ENCODE measurements at regions not wholly inside any gene's neighbourhood (a gene's known extent, or its start where the extent isn't known, plus 50 kb on each side); places are given as distances from the start of the nearest gene placed in this dataset.

GRCh38 chr6:166824880-166825250 is 131.5 kb downstream of the RNASET2 start:
- no peak overlapping the region for H3K27ac ChIP-seq
- H3K4me1 ChIP-seq = no peaks in the 10 kb centered on the region
- DNase-seq = no peak
- no peak overlapping the region for H3K4me3 ChIP-seq
- H3K9me3 ChIP-seq = no peaks in the 10 kb centered on the region
- intact Hi-C loops (cut with DNase I; ENCODE audit: low total_unique reads) = no loop called here
- H3K27me3 ChIP-seq = no peaks in the 10 kb centered on the region
- TF ChIP-seq CTCF (IDR thresholded peaks at IDR 0.05) (no peak), POLR2A (IDR thresholded peaks at IDR 0.05) (no peak)
- H3K36me3 ChIP-seq = no peaks in the 10 kb centered on the region

GRCh38 chr6:166824146-166824879 is 132.0 kb downstream of the RNASET2 start:
- no peak for DNase-seq
- Histone ChIP-seq H3K4me3 (no peak overlapping the region), H3K4me1 (no peaks in the 10 kb centered on the region), H3K27me3 (no peaks in the 10 kb centered on the region), H3K36me3 (no peaks in the 10 kb centered on the region), H3K27ac (no peak overlapping the region), H3K9me3 (no peaks in the 10 kb centered on the region)
- intact Hi-C loops (cut with DNase I; ENCODE audit: low total_unique reads) = no loop called here
- TF ChIP-seq CTCF (IDR thresholded peaks at IDR 0.05) (no peak), POLR2A (IDR thresholded peaks at IDR 0.05) (no peak)

- Histone ChIP-seq H3K27ac (no peak overlapping the region), H3K9me3 (no peaks in the 10 kb centered on the region), H3K4me1 (no peaks in the 10 kb centered on the region), H3K36me3 (no peaks in the 10 kb centered on the region), H3K27me3 (no peaks in the 10 kb centered on the region), H3K4me3 (no peak overlapping the region)
- intact Hi-C loops (cut with DNase I; ENCODE audit: low total_unique reads) = no loop called here
- DNase-seq = no peak
- no peak for TF ChIP-seq POLR2A (IDR thresholded peaks at IDR 0.05)
- TF ChIP-seq CTCF (IDR thresholded peaks at IDR 0.05) = no peak
Observed at GRCh38 chr6:166822609-166823008, 133.7 kb downstream of the RNASET2 start.

- no peaks in the 10 kb centered on the region for H3K36me3 ChIP-seq
- no peaks in the 10 kb centered on the region for H3K27me3 ChIP-seq
- H3K9me3 ChIP-seq = no peaks in the 10 kb centered on the region
- DNase-seq = no peak
- H3K27ac ChIP-seq = no peak overlapping the region
- TF ChIP-seq CTCF (IDR thresholded peaks at IDR 0.05) (no peak), POLR2A (IDR thresholded peaks at IDR 0.05) (no peak)
- intact Hi-C loops (cut with DNase I; ENCODE audit: low total_unique reads) = no loop called here
- H3K4me1 ChIP-seq = no peaks in the 10 kb centered on the region
- H3K4me3 ChIP-seq = no peak overlapping the region
Observed at GRCh38 chr6:166820483-166820882, 135.9 kb downstream of the RNASET2 start.

GRCh38 chr6:166820070-166820469 is 136.3 kb downstream of the RNASET2 start:
- Histone ChIP-seq H3K4me1 (no peaks in the 10 kb centered on the region), H3K36me3 (no peaks in the 10 kb centered on the region), H3K27ac (no peak overlapping the region), H3K27me3 (no peaks in the 10 kb centered on the region), H3K9me3 (no peaks in the 10 kb centered on the region), H3K4me3 (no peak overlapping the region)
- TF ChIP-seq CTCF (IDR thresholded peaks at IDR 0.05) (no peak), POLR2A (IDR thresholded peaks at IDR 0.05) (no peak)
- no peak for DNase-seq
- intact Hi-C loops (cut with DNase I; ENCODE audit: low total_unique reads) = no loop called here
